HEK293 (cell line): ENCODE measurements at regions not wholly inside any gene's neighbourhood (a gene's known extent, or its start where the extent isn't known, plus 50 kb on each side); places are given as distances from the start of the nearest gene placed in this dataset.

ENCODE experiments used
- CTCF ChIA-PET: fragments of 350-600 bp; formaldehyde crosslinking; extraction: SDS; loops from one replicate; lab custom pipeline; 2021; ENCODE audit warnings: antibody characterized with exemption; lab: Yijun Ruan, JAX
- POLR2A ChIA-PET: fragments of 300-600 bp; formaldehyde crosslinking; extraction: SDS; loops from one replicate; lab custom pipeline; 2020; ENCODE audit warnings: antibody characterized with exemption, inconsistent platforms; lab: Yijun Ruan, JAX
- H3K27ac ChIP-seq: fragments of 200-500 bp; sonication (Bioruptor generic); 2 replicates; pipeline ENCODE4 v1.5.1; 2014; ENCODE audit warnings: low read depth, low read length, control low read depth, inconsistent platforms; ENCODE audit errors: extremely low read depth
- H3K36me3 ChIP-seq, 2 experiments: fragments of 200-500 bp in 1 of 2; sonication (Bioruptor generic) in 1 of 2; 1 replicate in 1 of 2; 2 replicates in 1 of 2; pipeline ENCODE4 v1.5.1; 2014 to 2017; ENCODE audit warnings: inconsistent platforms in 2 of 2, low read length in 2 of 2; ENCODE audit not compliant: control insufficient read depth in 2 of 2, insufficient read depth in 1 of 2
- H3K4me1 ChIP-seq: fragments of 200-500 bp; sonication (Bioruptor generic); 2 replicates; pipeline ENCODE4 v1.5.1; 2014; ENCODE audit warnings: mild to moderate bottlenecking, low read length, inconsistent platforms; ENCODE audit not compliant: control insufficient read depth, insufficient read depth
- H3K4me3 ChIP-seq: 2 replicates; pipeline ENCODE4 v1.5.1; 2011; ENCODE audit warnings: low read depth, mild to moderate bottlenecking, control low read depth, low read length, moderate library complexity
- H3K9me3 ChIP-seq: fragments of 200-500 bp; sonication (Bioruptor generic); 2 replicates; pipeline ENCODE4 v1.5.1; 2014; ENCODE audit warnings: low read depth, low read length, inconsistent platforms; ENCODE audit not compliant: control insufficient read depth, insufficient read depth
- BCL11B ChIP-seq: fragments of 450-650 bp; formaldehyde crosslinking; IDR thresholded peaks from 2 replicates; pipeline ENCODE4 v1.5.1; 2016; ENCODE audit warnings: low read depth, missing biosample characterization, missing genetic modification characterization
- GFI1B ChIP-seq: fragments of 450-650 bp; formaldehyde crosslinking; IDR thresholded peaks from 2 replicates; pipeline ENCODE4 v1.5.1; 2016; ENCODE audit warnings: missing biosample characterization, missing genetic modification characterization
- KLF10 ChIP-seq: fragments of 450-650 bp; IDR thresholded peaks from 2 replicates; pipeline ENCODE4 v1.5.1; 2018; ENCODE audit warnings: missing biosample characterization, mild to moderate bottlenecking, missing genetic modification characterization
- OSR2 ChIP-seq: fragments of 450-650 bp; formaldehyde crosslinking; IDR thresholded peaks from 2 replicates; pipeline ENCODE4 v1.5.1; 2016; ENCODE audit warnings: missing biosample characterization, missing genetic modification characterization
- OVOL3 ChIP-seq: fragments of 450-650 bp; formaldehyde crosslinking; IDR thresholded peaks from 2 replicates; pipeline ENCODE4 v1.5.1; 2016; ENCODE audit warnings: missing biosample characterization, missing genetic modification characterization
- PRDM10 ChIP-seq: fragments of 450-650 bp; formaldehyde crosslinking; IDR thresholded peaks from 2 replicates; pipeline ENCODE4 v1.5.1; 2016; ENCODE audit warnings: missing biosample characterization, missing genetic modification characterization
- SCRT2 ChIP-seq: fragments of 450-650 bp; formaldehyde crosslinking; IDR thresholded peaks from 2 replicates; pipeline ENCODE4 v1.5.1; 2016; ENCODE audit warnings: missing biosample characterization, missing genetic modification characterization
- ZNF341 ChIP-seq: fragments of 450-650 bp; formaldehyde crosslinking; IDR thresholded peaks from 2 replicates; pipeline ENCODE4; 2016; ENCODE audit warnings: low read depth, missing biosample characterization, missing genetic modification characterization
- ZNF350 ChIP-seq: fragments of 450-650 bp; formaldehyde crosslinking; IDR thresholded peaks from 2 replicates; pipeline ENCODE4 v1.5.0; 2017; ENCODE audit warnings: missing biosample characterization, mild to moderate bottlenecking, missing genetic modification characterization
- ZNF426 ChIP-seq: fragments of 450-650 bp; formaldehyde crosslinking; IDR thresholded peaks from 2 replicates; pipeline ENCODE4 v1.5.1; 2017; ENCODE audit warnings: missing biosample characterization, missing genetic modification characterization, mild to moderate bottlenecking, inconsistent platforms, moderate library complexity
- ZNF433 ChIP-seq: fragments of 450-650 bp; formaldehyde crosslinking; IDR thresholded peaks from 2 replicates; pipeline ENCODE4 v1.5.1; 2016; ENCODE audit warnings: missing biosample characterization, missing genetic modification characterization, low read depth
- ZNF473 ChIP-seq: fragments of 450-650 bp; formaldehyde crosslinking; IDR thresholded peaks from 2 replicates; pipeline ENCODE4 v1.5.1; 2017; ENCODE audit warnings: missing biosample characterization, missing genetic modification characterization
- ZNF48 ChIP-seq: fragments of 450-650 bp; formaldehyde crosslinking; IDR thresholded peaks from 2 replicates; pipeline ENCODE4 v1.5.1; 2016; ENCODE audit warnings: missing biosample characterization, missing genetic modification characterization
- ZNF488 ChIP-seq: fragments of 450-650 bp; formaldehyde crosslinking; IDR thresholded peaks from 2 replicates; pipeline ENCODE4 v1.5.1; 2016; ENCODE audit warnings: missing biosample characterization, missing genetic modification characterization
- ZNF555 ChIP-seq: fragments of 450-650 bp; formaldehyde crosslinking; conservative IDR thresholded peaks from 2 replicates; pipeline ENCODE4 v1.5.1; 2017; ENCODE audit warnings: missing biosample characterization, mild to moderate bottlenecking, missing genetic modification characterization, inconsistent platforms
- ZNF621 ChIP-seq: fragments of 450-650 bp; formaldehyde crosslinking; IDR thresholded peaks from 2 replicates; pipeline ENCODE4 v1.5.1; 2017; ENCODE audit warnings: missing biosample characterization, missing genetic modification characterization
- ZNF623 ChIP-seq: fragments of 450-650 bp; formaldehyde crosslinking; IDR thresholded peaks from 2 replicates; pipeline ENCODE4 v1.5.1; 2016; ENCODE audit warnings: missing biosample characterization, missing genetic modification characterization
- ZNF626 ChIP-seq: fragments of 450-650 bp; sonication (Bioruptor Pico); formaldehyde crosslinking; IDR thresholded peaks from 2 replicates; pipeline ENCODE4 v1.5.1; 2018; ENCODE audit warnings: missing biosample characterization, missing genetic modification characterization, inconsistent platforms
- ZNF670 ChIP-seq: fragments of 450-650 bp; formaldehyde crosslinking; IDR thresholded peaks from 2 replicates; pipeline ENCODE4 v1.5.1; 2016; ENCODE audit warnings: missing biosample characterization, missing genetic modification characterization, low read depth
- ZSCAN23 ChIP-seq: fragments of 450-650 bp; formaldehyde crosslinking; IDR thresholded peaks from 2 replicates; pipeline ENCODE4 v1.5.1; 2016; ENCODE audit warnings: missing biosample characterization, missing genetic modification characterization

GRCh38 chr4:68751138-68751537, 64.7 kb upstream of the UGT2B10 start:
- Histone ChIP-seq H3K9me3 (no peaks in the 10 kb centered on the region), H3K36me3 (no peaks in the 10 kb centered on the region), H3K4me1 (no peaks in the 10 kb centered on the region), H3K27ac (no peak overlapping the region), H3K4me3 (no peak overlapping the region)
- ChIA-PET CTCF (no interaction called here), POLR2A (no interaction called here)
- TF ChIP-seq OSR2 (tag by site-specific recombination), result no peak
- no peak for TF ChIP-seq ZNF488
- no peak for TF ChIP-seq ZNF473 (tag by site-specific recombination)
- no peak for TF ChIP-seq PRDM10 (tag by site-specific recombination)
- TF ChIP-seq ZNF350 (tag by site-specific recombination), result no peak
- TF ChIP-seq SCRT2 (tag by site-specific recombination), result no peak
- TF ChIP-seq ZNF433 (tag by site-specific recombination), result no peak
- no peak for TF ChIP-seq ZNF426 (tag by site-specific recombination)
- no peak for TF ChIP-seq OVOL3 (tag by site-specific recombination)
- TF ChIP-seq ZSCAN23 (tag by site-specific recombination), result no peak
- TF ChIP-seq GFI1B, result no peak
- no peak for TF ChIP-seq ZNF670 (tag by site-specific recombination)
- TF ChIP-seq BCL11B, result no peak
- TF ChIP-seq ZNF623, result no peak

- POLR2A ChIA-PET, result no interaction called here
- CTCF ChIA-PET, result no interaction called here
Measured at GRCh38 chr4:68765876-68766275, 49.9 kb upstream of the UGT2B10 start.

More at GRCh38 chr4:68765876-68766275, 49.9 kb upstream of the UGT2B10 start:
- Histone ChIP-seq H3K4me1 (no peaks in the 10 kb centered on the region), H3K9me3 (no peaks in the 10 kb centered on the region), H3K36me3 (no peaks in the 10 kb centered on the region), H3K4me3 (no peak overlapping the region), H3K27ac (no peak overlapping the region)
- TF ChIP-seq ZNF621 (tag by site-specific recombination) (no peak), ZNF341 (no peak), ZNF626 (tag by site-specific recombination) (no peak), KLF10 (tag by site-specific recombination) (no peak), OVOL3 (tag by site-specific recombination) (no peak), ZNF48 (tag by site-specific recombination) (no peak), ZNF555 (tag by site-specific recombination) (no peak)
